Osteocyte (in vitro differentiated cells): ENCODE measurements at regions not wholly inside any gene's neighbourhood (a gene's known extent, or its start where the extent isn't known, plus 50 kb on each side); places are given as distances from the start of the nearest gene placed in this dataset.

Experiments used
- DNase-seq: peaks from one replicate; pipeline ENCODE4 v3.0.0; 2021; ENCODE audit warnings: mixed read lengths; ENCODE audit not compliant: unreplicated experiment; ENCODE audit errors: extremely low spot score
- H3K27ac Mint-ChIP-seq: one replicate; pipeline ENCODE4 v1.8.0; 2021; ENCODE audit warnings: mild to moderate bottlenecking, mixed read lengths; ENCODE audit not compliant: unreplicated experiment
- H3K27me3 Mint-ChIP-seq: one replicate; pipeline ENCODE4 v1.8.0; 2021; ENCODE audit warnings: mixed read lengths; ENCODE audit not compliant: unreplicated experiment
- H3K36me3 Mint-ChIP-seq: one replicate; pipeline ENCODE4 v1.8.0; 2021; ENCODE audit warnings: mixed read lengths; ENCODE audit not compliant: unreplicated experiment
- H3K4me1 Mint-ChIP-seq: one replicate; pipeline ENCODE4 v1.8.0; 2021; ENCODE audit warnings: mixed read lengths; ENCODE audit not compliant: unreplicated experiment
- H3K4me3 Mint-ChIP-seq: one replicate; pipeline ENCODE4 v1.8.0; 2021; ENCODE audit warnings: mild to moderate bottlenecking, moderate library complexity, mixed read lengths; ENCODE audit not compliant: unreplicated experiment
- H3K9me3 Mint-ChIP-seq: one replicate; pipeline ENCODE4 v1.8.0; 2021; ENCODE audit warnings: mixed read lengths; ENCODE audit not compliant: unreplicated experiment
- CTCF ChIP-seq: fragments of 200-600 bp; sonication (generic); IDR thresholded peaks from 2 replicates; pipeline ENCODE4 v1.5.0; 2021; ENCODE audit warnings: antibody characterized with exemption, mild to moderate bottlenecking, moderate library complexity

- H3K27me3 Mint-ChIP-seq = no peaks in the 10 kb centered on the region
- no peak overlapping the region for H3K27ac Mint-ChIP-seq
- H3K4me1 Mint-ChIP-seq = no peaks in the 10 kb centered on the region
- H3K9me3 Mint-ChIP-seq = no peaks in the 10 kb centered on the region
- DNase-seq = no peak
- H3K36me3 Mint-ChIP-seq = no peaks in the 10 kb centered on the region
- no peak for TF ChIP-seq CTCF
- no peak overlapping the region for H3K4me3 Mint-ChIP-seq
Measured at GRCh38 chr13:53152057-53152421, 123.4 kb downstream of the OLFM4 start.

DNA sequence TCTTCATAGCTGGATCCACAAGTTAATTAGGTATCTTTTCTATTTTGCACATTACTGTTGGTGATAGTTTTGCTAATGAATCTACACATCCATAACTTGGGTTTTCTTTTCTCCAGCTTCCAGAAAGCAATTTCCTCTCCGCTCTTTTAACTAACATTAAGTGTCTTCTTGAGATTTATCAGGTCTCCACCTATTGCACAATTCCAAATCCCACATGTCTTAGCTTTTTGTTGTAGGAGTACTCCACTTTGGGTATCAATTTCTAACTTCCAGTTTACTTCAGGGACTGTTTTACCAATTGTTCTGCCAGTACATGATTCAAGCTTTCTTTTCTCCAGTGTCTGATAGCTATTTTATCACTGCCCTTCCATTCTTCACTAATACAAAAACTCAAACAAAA is 129.6 kb downstream of the OLFM4 start:
- DNase-seq = no peak
- Mint-ChIP-seq H3K27ac (no peak overlapping the region), H3K4me1 (no peaks in the 10 kb centered on the region), H3K27me3 (no peaks in the 10 kb centered on the region), H3K36me3 (no peaks in the 10 kb centered on the region), H3K4me3 (no peak overlapping the region), H3K9me3 (peaks cover 8% of the 10 kb centered on the region)
- TF ChIP-seq CTCF = no peak

DNA sequence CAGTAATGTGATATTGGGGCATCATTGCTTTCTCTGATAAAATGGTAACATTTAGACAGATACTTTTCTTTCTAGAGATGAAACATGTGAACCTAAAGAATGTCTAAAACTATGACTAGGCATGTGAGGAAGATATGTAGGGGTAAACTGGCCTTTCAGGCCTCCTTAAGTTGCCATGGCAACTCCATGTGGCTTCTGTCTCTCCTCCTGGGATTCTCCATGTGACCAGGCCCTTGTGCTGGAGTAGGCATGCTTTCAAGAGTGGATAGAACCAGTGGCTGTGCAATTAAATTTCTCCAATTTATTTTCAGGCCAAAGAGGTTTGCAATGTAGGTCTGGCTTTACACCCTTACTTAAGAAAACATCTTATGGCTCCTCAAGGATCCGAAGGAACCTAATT is 130.8 kb downstream of the OLFM4 start:
- DNase-seq = no peak
- H3K4me3 Mint-ChIP-seq = no peak overlapping the region
- no peaks in the 10 kb centered on the region for H3K27me3 Mint-ChIP-seq
- no peak overlapping the region for H3K27ac Mint-ChIP-seq
- no peaks in the 10 kb centered on the region for H3K36me3 Mint-ChIP-seq
- H3K4me1 Mint-ChIP-seq = no peaks in the 10 kb centered on the region
- H3K9me3 Mint-ChIP-seq = peaks cover 8% of the 10 kb centered on the region
- no peak for TF ChIP-seq CTCF

- no peaks in the 10 kb centered on the region for H3K36me3 Mint-ChIP-seq
- no peaks in the 10 kb centered on the region for H3K4me1 Mint-ChIP-seq
- H3K9me3 Mint-ChIP-seq = peaks cover 8% of the 10 kb centered on the region
- no peak for DNase-seq
- no peak overlapping the region for H3K4me3 Mint-ChIP-seq
- no peak for TF ChIP-seq CTCF
- H3K27me3 Mint-ChIP-seq = no peaks in the 10 kb centered on the region
- no peak overlapping the region for H3K27ac Mint-ChIP-seq
Measured at GRCh38 chr13:53160211-53160610, 131.6 kb downstream of the OLFM4 start.

- no peaks in the 10 kb centered on the region for H3K27me3 Mint-ChIP-seq
- no peaks in the 10 kb centered on the region for H3K36me3 Mint-ChIP-seq
- TF ChIP-seq CTCF = no peak
- peaks cover 8% of the 10 kb centered on the region for H3K9me3 Mint-ChIP-seq
- H3K27ac Mint-ChIP-seq = no peak overlapping the region
- no peak for DNase-seq
- H3K4me1 Mint-ChIP-seq = no peaks in the 10 kb centered on the region
- no peak overlapping the region for H3K4me3 Mint-ChIP-seq
Measured at GRCh38 chr13:53161251-53161650, 132.6 kb downstream of the OLFM4 start.
